ENCODE measurements at regions not wholly inside any gene's neighbourhood (a gene's known extent, or its start where the extent isn't known, plus 50 kb on each side); places are given as distances from the start of the nearest gene placed in this dataset.

DNA sequence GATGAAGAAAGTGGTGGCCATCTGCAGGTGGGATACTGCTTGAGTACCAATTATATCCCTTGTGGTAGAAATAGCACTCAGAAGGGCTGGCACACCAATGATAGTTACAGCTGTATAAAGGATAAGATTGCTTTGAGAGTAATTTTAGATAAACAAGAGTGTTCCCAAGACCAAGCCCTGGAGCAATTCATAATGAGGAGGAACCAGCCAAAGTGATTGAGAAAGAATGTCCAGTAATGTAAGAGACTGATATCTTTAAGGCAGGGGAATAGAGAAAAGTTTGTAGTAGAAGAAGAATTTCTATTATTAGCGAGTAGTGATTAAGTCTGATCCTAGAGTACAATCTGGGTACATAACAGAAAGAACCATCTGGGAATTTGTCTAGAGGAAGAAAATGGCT, 945.1 kb downstream of the OTOL1 start:
- ATAC-seq (ENCODE audit: insufficient number of reproducible peaks, low FRiP score, low read depth): no peak
- no peaks in the 10 kb centered on the region for H3K36me3 ChIP-seq
- no peak for DNase-seq (ENCODE audit: low spot score)
- H3K27me3 ChIP-seq (replicated peaks; ENCODE audit: insufficient read depth): no peaks in the 10 kb centered on the region
- no peak overlapping the region for H3K4me3 ChIP-seq
- H3K9me3 ChIP-seq: no peaks in the 10 kb centered on the region
- TF ChIP-seq, protein P1, sequence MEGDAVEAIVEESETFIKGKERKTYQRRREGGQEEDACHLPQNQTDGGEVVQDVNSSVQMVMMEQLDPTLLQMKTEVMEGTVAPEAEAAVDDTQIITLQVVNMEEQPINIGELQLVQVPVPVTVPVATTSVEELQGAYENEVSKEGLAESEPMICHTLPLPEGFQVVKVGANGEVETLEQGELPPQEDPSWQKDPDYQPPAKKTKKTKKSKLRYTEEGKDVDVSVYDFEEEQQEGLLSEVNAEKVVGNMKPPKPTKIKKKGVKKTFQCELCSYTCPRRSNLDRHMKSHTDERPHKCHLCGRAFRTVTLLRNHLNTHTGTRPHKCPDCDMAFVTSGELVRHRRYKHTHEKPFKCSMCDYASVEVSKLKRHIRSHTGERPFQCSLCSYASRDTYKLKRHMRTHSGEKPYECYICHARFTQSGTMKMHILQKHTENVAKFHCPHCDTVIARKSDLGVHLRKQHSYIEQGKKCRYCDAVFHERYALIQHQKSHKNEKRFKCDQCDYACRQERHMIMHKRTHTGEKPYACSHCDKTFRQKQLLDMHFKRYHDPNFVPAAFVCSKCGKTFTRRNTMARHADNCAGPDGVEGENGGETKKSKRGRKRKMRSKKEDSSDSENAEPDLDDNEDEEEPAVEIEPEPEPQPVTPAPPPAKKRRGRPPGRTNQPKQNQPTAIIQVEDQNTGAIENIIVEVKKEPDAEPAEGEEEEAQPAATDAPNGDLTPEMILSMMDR (IDR thresholded peaks at IDR 0.05): no peak
- no peak overlapping the region for H3K27ac ChIP-seq
- H3K4me1 ChIP-seq (ENCODE audit: control insufficient read depth in 1 of 2, low read depth in 2 of 2): no peaks in the 10 kb centered on the region

DNA sequence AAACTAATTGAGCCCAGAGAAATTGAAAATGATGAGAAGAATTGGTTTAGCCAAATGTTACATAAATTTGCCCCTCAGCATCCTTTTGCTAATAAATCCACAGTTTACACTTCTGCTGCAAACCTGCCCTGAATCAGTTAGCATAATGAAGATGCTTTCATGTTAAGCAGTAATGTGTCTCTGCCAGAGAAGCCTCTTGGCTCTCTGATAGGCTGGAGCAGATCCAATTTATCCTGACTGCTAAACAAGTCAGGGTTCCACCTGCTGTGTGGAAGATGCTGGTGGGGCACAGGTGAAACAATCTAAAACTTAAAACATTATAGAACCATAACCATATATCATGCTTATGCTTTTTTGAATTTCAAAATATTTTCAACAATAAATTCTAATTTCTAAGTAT, 946.8 kb downstream of the OTOL1 start:
- no peaks in the 10 kb centered on the region for H3K27me3 ChIP-seq (replicated peaks; ENCODE audit: insufficient read depth)
- no peak for DNase-seq (ENCODE audit: low spot score)
- H3K27ac ChIP-seq: no peak overlapping the region
- no peak overlapping the region for H3K4me3 ChIP-seq
- no peaks in the 10 kb centered on the region for H3K9me3 ChIP-seq
- H3K36me3 ChIP-seq: no peaks in the 10 kb centered on the region
- H3K4me1 ChIP-seq (ENCODE audit: control insufficient read depth in 1 of 2, low read depth in 2 of 2): no peaks in the 10 kb centered on the region
- no peak for ATAC-seq (ENCODE audit: insufficient number of reproducible peaks, low FRiP score, low read depth)
- TF ChIP-seq, protein P1 (IDR thresholded peaks at IDR 0.05): no peak

DNA sequence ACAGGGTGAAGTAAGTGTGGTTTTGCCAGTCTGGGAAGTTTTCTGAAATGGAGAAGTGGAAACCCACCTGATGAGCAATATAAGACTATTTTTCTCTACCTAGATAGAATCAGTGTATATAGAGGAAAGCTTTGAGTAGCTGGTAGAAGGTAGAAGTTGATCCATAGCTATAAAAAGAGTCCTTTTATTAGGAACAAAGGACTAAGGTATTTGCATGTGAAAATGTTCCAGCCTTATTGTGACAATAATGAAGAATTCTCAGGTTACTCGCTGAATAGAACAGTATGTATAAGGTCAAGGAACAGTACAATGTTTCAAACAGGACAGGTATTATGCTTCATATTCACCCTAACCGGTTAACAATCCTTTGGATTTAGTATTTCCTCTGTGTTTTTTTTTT, 972.2 kb downstream of the OTOL1 start:
- H3K36me3 ChIP-seq: no peaks in the 10 kb centered on the region
- no peak for ATAC-seq (ENCODE audit: insufficient number of reproducible peaks, low FRiP score, low read depth)
- H3K4me1 ChIP-seq (ENCODE audit: control insufficient read depth in 1 of 2, low read depth in 2 of 2): no peaks in the 10 kb centered on the region
- no peak for DNase-seq (ENCODE audit: low spot score)
- no peaks in the 10 kb centered on the region for H3K27me3 ChIP-seq (replicated peaks; ENCODE audit: insufficient read depth)
- H3K4me3 ChIP-seq: no peak overlapping the region
- TF ChIP-seq, protein P1 (IDR thresholded peaks at IDR 0.05): no peak
- no peak overlapping the region for H3K27ac ChIP-seq
- H3K9me3 ChIP-seq: no peaks in the 10 kb centered on the region

DNA sequence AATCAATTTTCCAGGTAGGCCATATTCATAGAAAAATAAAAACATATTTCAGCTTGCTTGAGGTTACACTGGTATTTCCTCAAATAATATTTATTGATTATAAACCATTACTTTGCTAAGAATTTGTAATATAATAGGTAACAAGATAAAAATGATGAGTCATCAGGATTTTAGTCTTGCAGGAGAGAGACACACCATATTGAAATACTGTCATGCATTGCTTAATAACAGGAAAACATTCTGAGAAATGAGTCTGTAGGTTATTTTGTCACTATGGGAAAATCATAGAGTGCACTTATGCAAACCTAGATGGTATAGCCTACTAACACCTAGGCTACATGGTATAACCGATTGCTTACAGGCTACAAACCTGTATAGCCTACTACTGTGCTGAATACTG, 990.5 kb downstream of the OTOL1 start:
- no peaks in the 10 kb centered on the region for H3K9me3 ChIP-seq
- DNase-seq (ENCODE audit: low spot score) (no peak), ATAC-seq (ENCODE audit: insufficient number of reproducible peaks, low FRiP score, low read depth) (no peak)
- TF ChIP-seq, protein P1 (IDR thresholded peaks at IDR 0.05): no peak
- no peak overlapping the region for H3K27ac ChIP-seq
- no peaks in the 10 kb centered on the region for H3K36me3 ChIP-seq
- no peaks in the 10 kb centered on the region for H3K27me3 ChIP-seq (replicated peaks; ENCODE audit: insufficient read depth)
- no peak overlapping the region for H3K4me3 ChIP-seq
- no peaks in the 10 kb centered on the region for H3K4me1 ChIP-seq (ENCODE audit: control insufficient read depth in 1 of 2, low read depth in 2 of 2)

DNA sequence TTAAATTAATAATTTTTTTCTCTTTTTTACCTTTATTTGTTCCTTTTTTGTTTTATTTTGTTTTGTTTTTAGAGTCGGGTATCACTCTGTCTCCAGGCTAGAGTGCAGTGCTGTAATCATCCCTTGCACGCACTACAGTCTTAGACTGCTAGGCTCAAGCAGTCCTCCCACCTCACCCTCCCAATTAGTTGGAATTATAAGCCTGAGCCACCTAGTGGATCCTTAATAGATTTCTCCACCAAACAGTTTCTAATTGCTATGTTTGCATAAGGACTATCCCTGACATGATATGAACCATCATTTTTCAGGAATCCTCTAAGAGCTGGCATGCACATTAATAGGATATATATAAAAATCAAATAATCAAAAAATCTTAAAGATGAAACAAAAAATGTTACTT, 993.2 kb downstream of the OTOL1 start:
- TF ChIP-seq, protein P1 (IDR thresholded peaks at IDR 0.05): no peak
- no peaks in the 10 kb centered on the region for H3K27me3 ChIP-seq (replicated peaks; ENCODE audit: insufficient read depth)
- ATAC-seq (ENCODE audit: insufficient number of reproducible peaks, low FRiP score, low read depth) (no peak), DNase-seq (ENCODE audit: low spot score) (no peak)
- no peaks in the 10 kb centered on the region for H3K36me3 ChIP-seq
- H3K4me3 ChIP-seq: no peak overlapping the region
- no peak overlapping the region for H3K27ac ChIP-seq
- no peaks in the 10 kb centered on the region for H3K9me3 ChIP-seq
- H3K4me1 ChIP-seq (ENCODE audit: control insufficient read depth in 1 of 2, low read depth in 2 of 2): no peaks in the 10 kb centered on the region

Measured in thoracic aorta (tissue), 2 donors.